ENCODE measurements at regions not wholly inside any gene's neighbourhood (a gene's known extent, or its start where the extent isn't known, plus 50 kb on each side); places are given as distances from the start of the nearest gene placed in this dataset.

DNA sequence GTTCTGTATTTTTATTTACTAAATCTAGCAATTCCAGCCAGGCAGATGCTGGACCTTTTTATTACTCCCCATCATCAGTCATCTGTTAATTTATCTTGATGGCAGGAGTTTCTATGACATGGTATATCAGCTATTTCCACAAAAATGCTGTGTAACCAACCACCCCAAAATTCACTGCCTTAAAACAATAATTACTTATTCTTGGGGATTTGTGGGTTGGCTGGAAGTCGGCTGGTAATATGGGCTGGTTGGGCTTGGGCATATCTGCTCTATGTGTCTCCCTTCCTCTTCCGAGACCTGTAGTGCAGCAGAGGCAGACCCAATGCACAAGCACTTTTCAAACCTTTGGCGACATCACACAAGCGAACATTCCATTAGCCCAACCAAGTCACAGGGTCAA, 92.1 kb upstream of the UBE2E1 start:
- ChIA-PET CTCF (interaction anchor here (1.3 to 1.5 kb wide), 3 partner anchors 10 to 389 kb away, joined by 3 to 11 read pairs (median 3); no protein-coding TSS in a partner anchor), POLR2A (no interaction called here)
- intact Hi-C loops (cut with micrococcal nuclease), result loop anchor here (2.0 kb wide), 1 partner anchor 47 kb away; no protein-coding TSS in a partner anchor
- H3K4me1 ChIP-seq (ENCODE audit: control insufficient read depth, extremely low read depth, insufficient read depth, low read length), result peaks cover 13% of the 10 kb centered on the region
- H3K9me3 ChIP-seq (replicated peaks; ENCODE audit: control insufficient read depth, insufficient read depth, low read length), result no peaks in the 10 kb centered on the region
- DNase-seq (ENCODE audit: low read depth, low spot score) (no peak), FAIRE-seq (no peak)
- H3K36me3 ChIP-seq (ENCODE audit: control insufficient read depth in 2 of 2, extremely low read depth in 1 of 2, insufficient read depth in 2 of 2, low read length in 2 of 2), result no peaks in the 10 kb centered on the region
- no peak overlapping the region for H3K4me2 ChIP-seq (ENCODE audit: insufficient read depth, low read length)
- H2AFZ ChIP-seq (ENCODE audit: low read depth, low read length), result no peak overlapping the region
- dilution Hi-C loops (cut with MboI; ENCODE audit: extremely low pct_ligation_motif_present, low sequenced_read_pairs), result no loop called here
- H3K27ac ChIP-seq (ENCODE audit: insufficient read depth, low read depth, low read length), result no peak overlapping the region
- H3K9me1 ChIP-seq (replicated peaks; ENCODE audit: control insufficient read depth, extremely low read depth, insufficient read depth, low read length), result no peaks in the 10 kb centered on the region
- no peaks in the 10 kb centered on the region for H4K20me1 ChIP-seq (replicated peaks; ENCODE audit: control insufficient read depth, extremely low read depth, insufficient read depth, low read length)
- no peaks in the 10 kb centered on the region for H3K79me2 ChIP-seq (ENCODE audit: control insufficient read depth, insufficient read depth, low read length)
- BruUV-seq (replicated peaks), result no TSS peak
- TF ChIP-seq GATA2 (IDR thresholded peaks at IDR 0.05; ENCODE audit: insufficient read depth, insufficient read length, low read depth, low read length) (no peak), POLR2A (IDR thresholded peaks at IDR 0.05; ENCODE audit: low read depth, low read length) (no peak), POLR2AphosphoS5 (IDR thresholded peaks at IDR 0.05; ENCODE audit: insufficient read depth, low read depth, low read length) (no peak), EZH2 (IDR thresholded peaks at IDR 0.05; ENCODE audit: borderline replicate concordance, low read depth, low read length, severe bottlenecking) (no peak), MYC (IDR thresholded peaks at IDR 0.05; ENCODE audit: low read depth, low read length) (no peak), FOS (IDR thresholded peaks at IDR 0.05; ENCODE audit: borderline replicate concordance, insufficient read depth, low read length) (no peak), JUN (IDR thresholded peaks at IDR 0.05; ENCODE audit: borderline replicate concordance, insufficient read depth, insufficient read length, low read depth) (no peak)
- TF ChIP-seq, protein P1, sequence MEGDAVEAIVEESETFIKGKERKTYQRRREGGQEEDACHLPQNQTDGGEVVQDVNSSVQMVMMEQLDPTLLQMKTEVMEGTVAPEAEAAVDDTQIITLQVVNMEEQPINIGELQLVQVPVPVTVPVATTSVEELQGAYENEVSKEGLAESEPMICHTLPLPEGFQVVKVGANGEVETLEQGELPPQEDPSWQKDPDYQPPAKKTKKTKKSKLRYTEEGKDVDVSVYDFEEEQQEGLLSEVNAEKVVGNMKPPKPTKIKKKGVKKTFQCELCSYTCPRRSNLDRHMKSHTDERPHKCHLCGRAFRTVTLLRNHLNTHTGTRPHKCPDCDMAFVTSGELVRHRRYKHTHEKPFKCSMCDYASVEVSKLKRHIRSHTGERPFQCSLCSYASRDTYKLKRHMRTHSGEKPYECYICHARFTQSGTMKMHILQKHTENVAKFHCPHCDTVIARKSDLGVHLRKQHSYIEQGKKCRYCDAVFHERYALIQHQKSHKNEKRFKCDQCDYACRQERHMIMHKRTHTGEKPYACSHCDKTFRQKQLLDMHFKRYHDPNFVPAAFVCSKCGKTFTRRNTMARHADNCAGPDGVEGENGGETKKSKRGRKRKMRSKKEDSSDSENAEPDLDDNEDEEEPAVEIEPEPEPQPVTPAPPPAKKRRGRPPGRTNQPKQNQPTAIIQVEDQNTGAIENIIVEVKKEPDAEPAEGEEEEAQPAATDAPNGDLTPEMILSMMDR (IDR thresholded peaks at IDR 0.05; ENCODE audit: extremely low read depth in 1 of 2, insufficient read depth in 1 of 2, low read depth in 1 of 2, low read length in 2 of 2), result no peak
- TF ChIP-seq, protein P2, sequence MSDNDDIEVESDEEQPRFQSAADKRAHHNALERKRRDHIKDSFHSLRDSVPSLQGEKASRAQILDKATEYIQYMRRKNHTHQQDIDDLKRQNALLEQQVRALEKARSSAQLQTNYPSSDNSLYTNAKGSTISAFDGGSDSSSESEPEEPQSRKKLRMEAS (IDR thresholded peaks at IDR 0.05; ENCODE audit: insufficient read depth, insufficient read length), result no peak
- no peaks in the 10 kb centered on the region for H3K27me3 ChIP-seq (ENCODE audit: control insufficient read depth in 2 of 2, insufficient read depth in 2 of 2, low read length in 2 of 2)
- H3K4me3 ChIP-seq (replicated peaks in 1 of 3; ENCODE audit: insufficient read depth in 1 of 3, low read depth in 1 of 3, low read length in 3 of 3), result no peak overlapping the region
- no peak overlapping the region for H3K9ac ChIP-seq (replicated peaks; ENCODE audit: extremely low read depth, insufficient read depth, low read length)

Data from endothelial cell of umbilical vein (primary cell).